Gastroesophageal sphincter (tissue), 4 donors: ENCODE measurements at regions not wholly inside any gene's neighbourhood (a gene's known extent, or its start where the extent isn't known, plus 50 kb on each side); places are given as distances from the start of the nearest gene placed in this dataset.

ENCODE experiments used
- ATAC-seq: fragments of 150-250 bp; one replicate; pipeline ENCODE4 v1.9.1; 2016; ENCODE audit warnings: mild to moderate bottlenecking, moderate library complexity
- H3K27ac ChIP-seq, 4 donors: fragments of 200-600 bp; sonication (generic) in 3 of 4; 1 replicate in 3 of 4; 2 replicates in 1 of 4; pipeline ENCODE4 v1.5.1; 2016 to 2019
- H3K27me3 ChIP-seq: fragments of 200-600 bp; sonication (generic); one replicate; pipeline ENCODE4 v1.5.1; 2019
- H3K36me3 ChIP-seq, 2 donors: fragments of 200-600 bp; sonication (generic); one replicate each; pipeline ENCODE4 v1.5.1; 2019; ENCODE audit warnings: control low read depth in 1 of 2
- H3K4me1 ChIP-seq, 3 donors: fragments of 200-600 bp; sonication (generic); 1 replicate in 2 of 3; 2 replicates in 1 of 3; pipeline ENCODE4 v1.5.1; 2016 to 2019; ENCODE audit warnings: control low read depth in 2 of 3
- H3K4me3 ChIP-seq, 2 donors: fragments of 200-600 bp; sonication (generic); one replicate each; pipeline ENCODE4 v1.5.1; 2019; ENCODE audit warnings: mild to moderate bottlenecking in 1 of 2, moderate library complexity in 1 of 2
- H3K9me3 ChIP-seq, 3 donors: fragments of 200-600 bp; sonication (generic); one replicate each; pipeline ENCODE4 v1.5.1; 2017 to 2019; ENCODE audit warnings: control low read depth in 2 of 3
- EP300 ChIP-seq: sonication (generic); formaldehyde crosslinking; IDR thresholded peaks from one replicate; pipeline ENCODE4 v1.6.1; 2017; ENCODE audit warnings: antibody characterized with exemption, mild to moderate bottlenecking
- POLR2A ChIP-seq, 2 donors: fragments of 450-650 bp; IDR thresholded peaks; one replicate each; pipeline ENCODE4 v1.6.1; 2017; ENCODE audit warnings: antibody characterized with exemption in 2 of 2, mild to moderate bottlenecking in 2 of 2, moderate library complexity in 1 of 2
- POLR2AphosphoS5 ChIP-seq: sonication (generic); formaldehyde crosslinking; IDR thresholded peaks from one replicate; pipeline ENCODE4 v1.6.1; 2017; ENCODE audit warnings: antibody characterized with exemption
- WGBS, 2 donors: methylation state at CpG; one replicate each; pipeline ENCODE4 v1.1.5; 2018; ENCODE audit warnings: low coverage in 1 of 2; 5-methylcytosine and 5-hydroxymethylcytosine counted together
- TF ChIP-seq, protein P1 (sequence below), 4 experiments: fragments of 200-600 bp in 2 of 4; fragments of 450-650 bp in 2 of 4; sonication (generic) in 1 of 4; IDR thresholded peaks; one replicate each; pipeline ENCODE4 v1.5.1; 2017 to 2019; ENCODE audit warnings: antibody characterized with exemption in 4 of 4, mild to moderate bottlenecking in 2 of 4, moderate library complexity in 2 of 4

GRCh38 chr15:95946241-95946640, 384.3 kb upstream of the NR2F2 start:
- Histone ChIP-seq H3K4me3 (no peak overlapping the region), H3K9me3 (no peaks in the 10 kb centered on the region), H3K4me1 (no peaks in the 10 kb centered on the region), H3K27ac (no peak overlapping the region), H3K36me3 (no peaks in the 10 kb centered on the region), H3K27me3 (no peaks in the 10 kb centered on the region)
- no peak for ATAC-seq
- TF ChIP-seq EP300 = no peak
- TF ChIP-seq POLR2A (IDR thresholded peaks at IDR 0.05) = no peak
- no peak for TF ChIP-seq POLR2AphosphoS5
- TF ChIP-seq, protein P1, sequence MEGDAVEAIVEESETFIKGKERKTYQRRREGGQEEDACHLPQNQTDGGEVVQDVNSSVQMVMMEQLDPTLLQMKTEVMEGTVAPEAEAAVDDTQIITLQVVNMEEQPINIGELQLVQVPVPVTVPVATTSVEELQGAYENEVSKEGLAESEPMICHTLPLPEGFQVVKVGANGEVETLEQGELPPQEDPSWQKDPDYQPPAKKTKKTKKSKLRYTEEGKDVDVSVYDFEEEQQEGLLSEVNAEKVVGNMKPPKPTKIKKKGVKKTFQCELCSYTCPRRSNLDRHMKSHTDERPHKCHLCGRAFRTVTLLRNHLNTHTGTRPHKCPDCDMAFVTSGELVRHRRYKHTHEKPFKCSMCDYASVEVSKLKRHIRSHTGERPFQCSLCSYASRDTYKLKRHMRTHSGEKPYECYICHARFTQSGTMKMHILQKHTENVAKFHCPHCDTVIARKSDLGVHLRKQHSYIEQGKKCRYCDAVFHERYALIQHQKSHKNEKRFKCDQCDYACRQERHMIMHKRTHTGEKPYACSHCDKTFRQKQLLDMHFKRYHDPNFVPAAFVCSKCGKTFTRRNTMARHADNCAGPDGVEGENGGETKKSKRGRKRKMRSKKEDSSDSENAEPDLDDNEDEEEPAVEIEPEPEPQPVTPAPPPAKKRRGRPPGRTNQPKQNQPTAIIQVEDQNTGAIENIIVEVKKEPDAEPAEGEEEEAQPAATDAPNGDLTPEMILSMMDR (IDR thresholded peaks at IDR 0.05) = no peak
- 90 to 100% methylated on average over 2 of the region's 2 CpGs for WGBS, 2 donors

- Histone ChIP-seq H3K9me3 (no peaks in the 10 kb centered on the region), H3K4me1 (no peaks in the 10 kb centered on the region), H3K27ac (no peak overlapping the region), H3K27me3 (no peaks in the 10 kb centered on the region), H3K4me3 (no peak overlapping the region), H3K36me3 (no peaks in the 10 kb centered on the region)
- ATAC-seq = no peak
- WGBS, 2 donors = 63% methylated on average over 1 of the region's 2 CpGs; no CpG with 5 or more reads in 1 of the 2 donors
- no peak for TF ChIP-seq POLR2A (IDR thresholded peaks at IDR 0.05)
- TF ChIP-seq POLR2AphosphoS5 = no peak
- TF ChIP-seq EP300 = no peak
- TF ChIP-seq, protein P1 (IDR thresholded peaks at IDR 0.05) = no peak
Measured at GRCh38 chr15:95946926-95947325, 383.6 kb upstream of the NR2F2 start.

GRCh38 chr15:95948411-95948810, 382.1 kb upstream of the NR2F2 start:
- 90 to 91% methylated on average over 4 to 8 of the region's 8 CpGs for WGBS, 2 donors
- no peaks in the 10 kb centered on the region for H3K9me3 ChIP-seq
- ATAC-seq = no peak

GRCh38 chr15:95953032-95953431, 377.5 kb upstream of the NR2F2 start:
- 72 to 81% methylated on average over 3 to 4 of the region's 4 CpGs for WGBS, 2 donors
- Histone ChIP-seq H3K36me3 (no peaks in the 10 kb centered on the region), H3K4me1 (no peaks in the 10 kb centered on the region), H3K9me3 (peaks cover 0 to 7% (median 0%) of the 10 kb centered on the region in 3 donors), H3K4me3 (no peak overlapping the region), H3K27ac (no peak overlapping the region), H3K27me3 (no peaks in the 10 kb centered on the region)
- TF ChIP-seq, protein P1 (IDR thresholded peaks at IDR 0.05) = no peak
- TF ChIP-seq EP300 (no peak), POLR2AphosphoS5 (no peak), POLR2A (IDR thresholded peaks at IDR 0.05) (no peak)
- no peak for ATAC-seq

More at GRCh38 chr15:95948411-95948810, 382.1 kb upstream of the NR2F2 start:
- no peaks in the 10 kb centered on the region for H3K27me3 ChIP-seq
- H3K4me3 ChIP-seq = no peak overlapping the region
- no peak for TF ChIP-seq POLR2AphosphoS5
- no peak for TF ChIP-seq EP300
- TF ChIP-seq, protein P1 (IDR thresholded peaks at IDR 0.05) = no peak
- no peak for TF ChIP-seq POLR2A (IDR thresholded peaks at IDR 0.05)
- no peaks in the 10 kb centered on the region for H3K36me3 ChIP-seq
- no peak overlapping the region for H3K27ac ChIP-seq
- H3K4me1 ChIP-seq = no peaks in the 10 kb centered on the region

DNA sequence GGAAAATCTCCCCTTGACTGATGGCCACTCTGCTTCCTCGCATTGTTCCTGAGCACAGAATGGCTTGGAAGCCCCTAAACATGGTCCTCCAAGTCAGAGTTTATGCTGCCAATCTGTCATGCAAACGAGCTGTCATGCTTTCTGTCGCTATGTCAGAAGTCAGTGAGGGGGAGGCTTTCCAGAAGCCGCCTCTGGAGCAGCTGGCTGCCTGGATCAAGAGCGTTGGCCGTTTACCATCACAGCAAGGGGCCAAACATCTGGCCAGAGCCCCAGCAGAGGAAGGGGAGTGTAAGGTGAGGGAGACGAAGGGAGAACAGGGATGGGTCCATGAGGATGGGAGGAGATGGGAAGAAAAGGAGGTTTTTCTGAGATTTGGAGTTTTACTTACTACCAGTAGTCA, 372.6 kb upstream of the NR2F2 start:
- Histone ChIP-seq H3K4me1 (no peaks in the 10 kb centered on the region), H3K4me3 (no peak overlapping the region), H3K27ac (no peak overlapping the region), H3K36me3 (no peaks in the 10 kb centered on the region), H3K9me3 (peaks cover 0 to 20% (median 0%) of the 10 kb centered on the region in 3 donors), H3K27me3 (no peaks in the 10 kb centered on the region)
- TF ChIP-seq POLR2AphosphoS5 (no peak), POLR2A (IDR thresholded peaks at IDR 0.05) (no peak), EP300 (no peak)
- TF ChIP-seq, protein P1 (IDR thresholded peaks at IDR 0.05) = no peak
- WGBS, 2 donors = 60 to 68% methylated on average over 2 to 7 of the region's 7 CpGs
- ATAC-seq = no peak
